GM18861 (cell line): ENCODE measurements at regions not wholly inside any gene's neighbourhood (a gene's known extent, or its start where the extent isn't known, plus 50 kb on each side); places are given as distances from the start of the nearest gene placed in this dataset.
"Not testable (repeated sequence)": the region's sequence is repeated elsewhere in the genome, so short reads cannot be mapped to it uniquely, and the experiment has no call there.

Experiments
- ATAC-seq: cut with Tn5 transposase; IDR thresholded peaks from one replicate; pipeline ENCODE4 v1.9.1; 2021; ENCODE audit not compliant: unreplicated experiment

DNA sequence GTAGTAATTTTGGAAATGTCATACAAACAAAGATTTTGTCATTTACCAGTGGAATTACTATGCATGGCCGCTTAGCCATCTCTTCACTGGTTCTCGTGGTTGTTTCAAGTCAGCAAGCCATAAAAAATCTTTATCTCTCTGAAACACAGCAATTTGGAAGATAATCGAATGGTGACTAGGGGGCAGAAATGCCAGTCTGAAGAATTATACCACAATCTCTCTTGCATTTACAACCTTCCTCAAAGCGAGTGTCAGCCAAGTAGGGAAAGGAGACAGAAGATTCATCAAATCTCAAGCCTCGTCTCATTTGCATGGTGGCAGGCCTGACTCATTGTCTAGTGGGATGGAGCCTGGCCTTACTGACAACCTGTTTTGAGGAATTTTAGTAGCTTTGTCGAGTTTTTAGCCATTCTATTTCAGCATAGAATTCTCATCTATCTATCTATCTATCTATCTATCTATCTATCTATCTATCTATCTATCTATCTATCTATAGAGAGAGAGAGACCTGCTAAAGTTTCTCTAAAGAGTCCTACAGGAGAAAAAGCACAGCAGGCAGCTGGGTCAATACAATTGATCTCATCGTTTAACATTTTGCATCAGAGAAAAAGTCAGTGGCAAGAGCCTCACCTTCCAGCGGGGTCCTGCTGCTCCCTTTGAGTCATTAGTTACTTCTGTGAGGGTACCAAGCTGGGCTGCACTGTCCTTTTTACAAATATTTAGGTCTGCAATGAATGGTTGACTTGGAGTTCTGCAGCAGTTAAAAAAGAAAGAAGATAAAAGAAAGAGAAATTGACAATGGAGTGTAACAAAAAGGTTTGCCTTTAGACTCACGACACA, 572.8 kb downstream of the TFAP2A start:
- no peak for ATAC-seq

GRCh38 chr6:9834233-9834632, 580.6 kb downstream of the TFAP2A start:
- ATAC-seq: no peak

GRCh38 chr6:9831783-9832182, 583.1 kb downstream of the TFAP2A start:
- no peak for ATAC-seq

- no peak for ATAC-seq
Measured at GRCh38 chr6:9830808-9831207, 584.1 kb downstream of the TFAP2A start.

DNA sequence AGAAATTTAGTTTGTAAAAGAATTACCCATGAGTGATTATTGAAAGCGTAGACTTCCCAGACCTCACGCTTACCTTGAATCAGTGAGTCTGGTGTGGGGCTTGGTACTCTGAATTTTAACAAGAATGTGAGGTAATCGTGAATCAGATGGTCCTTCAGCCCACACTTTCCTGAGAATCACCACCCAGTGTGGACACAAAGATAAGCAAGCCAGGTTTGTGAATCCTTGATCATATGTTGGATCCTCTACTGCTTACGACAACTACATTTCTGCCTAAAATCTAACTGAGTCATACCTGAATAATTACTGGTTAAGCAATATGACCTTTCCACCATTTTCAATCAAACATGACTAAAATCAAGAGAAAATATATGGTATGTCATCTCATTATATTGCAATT, 589.3 kb downstream of the TFAP2A start:
- ATAC-seq: no peak

- ATAC-seq: not testable (repeated sequence)
Measured at GRCh38 chr6:9810727-9811126, 604.1 kb downstream of the TFAP2A start.

- no peak for ATAC-seq
Measured at GRCh38 chr6:9810286-9810685, 604.6 kb downstream of the TFAP2A start.

DNA sequence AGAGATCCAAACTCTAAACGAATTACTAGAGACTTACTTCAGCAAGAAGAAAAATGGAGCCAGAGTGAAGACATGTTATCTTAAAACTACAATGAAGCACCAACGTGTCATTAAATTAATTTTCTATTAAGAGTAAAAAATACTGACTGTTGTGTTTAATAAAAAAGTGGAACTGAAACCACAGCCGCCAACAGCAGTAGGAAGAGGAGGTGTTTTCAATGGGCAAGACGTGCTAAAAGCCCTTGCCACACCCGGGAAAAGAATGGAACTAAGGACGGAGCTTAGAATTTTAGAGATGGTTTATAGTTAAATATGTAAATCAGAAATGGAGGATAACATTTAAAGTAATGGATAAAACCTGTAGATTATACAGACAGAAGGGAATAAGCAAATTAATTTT, 608.7 kb downstream of the TFAP2A start:
- no peak for ATAC-seq

DNA sequence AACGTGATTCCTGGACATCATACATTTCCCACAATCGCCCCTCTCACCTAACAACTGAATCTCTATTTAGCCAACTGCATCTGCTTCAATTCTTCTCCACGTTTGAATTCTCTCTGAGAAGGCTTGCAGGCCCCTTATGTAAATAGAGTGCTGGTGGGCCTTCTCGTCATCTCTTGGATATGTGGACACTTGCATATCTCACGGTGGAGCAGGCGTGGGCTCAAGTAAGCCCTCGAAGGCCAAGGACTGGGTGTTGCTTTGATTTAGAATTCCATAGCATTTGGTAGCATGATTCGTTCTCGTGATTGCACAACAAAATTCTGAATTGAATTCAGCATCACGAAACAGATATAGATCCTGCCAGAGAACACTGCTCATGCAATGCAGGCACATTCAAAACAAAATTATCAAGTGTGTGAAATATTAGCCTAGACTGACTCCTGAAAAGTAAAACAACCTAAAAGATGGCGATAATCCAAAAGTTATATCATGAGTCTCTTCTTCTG, 613.6 kb downstream of the TFAP2A start:
- no peak for ATAC-seq

DNA sequence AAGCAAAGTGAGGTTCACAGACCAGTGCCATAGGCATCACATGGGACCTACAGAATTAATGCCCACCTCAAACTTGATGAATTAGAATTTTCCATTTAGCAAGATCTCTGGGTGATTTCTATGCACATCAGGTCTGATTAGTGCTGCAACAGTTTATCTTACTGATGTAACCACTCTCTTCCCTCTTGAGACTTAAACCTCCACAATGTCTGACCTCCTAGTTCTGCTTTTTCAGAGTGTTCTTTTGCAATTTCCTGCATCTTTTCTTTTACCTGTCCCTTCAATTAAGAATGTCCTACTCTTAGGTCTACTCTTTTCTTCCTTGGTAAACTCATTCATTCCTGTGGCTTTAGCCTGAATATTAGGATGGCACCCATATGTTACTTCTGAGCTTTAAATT, 615.3 kb downstream of the TFAP2A start:
- no peak for ATAC-seq

GRCh38 chr6:9796827-9797226, 618.0 kb downstream of the TFAP2A start:
- ATAC-seq: no peak

GRCh38 chr6:9795880-9796279, 619.0 kb downstream of the TFAP2A start:
- ATAC-seq: no peak

- no peak for ATAC-seq
Measured at GRCh38 chr6:9789201-9789600, 625.7 kb downstream of the TFAP2A start.

DNA sequence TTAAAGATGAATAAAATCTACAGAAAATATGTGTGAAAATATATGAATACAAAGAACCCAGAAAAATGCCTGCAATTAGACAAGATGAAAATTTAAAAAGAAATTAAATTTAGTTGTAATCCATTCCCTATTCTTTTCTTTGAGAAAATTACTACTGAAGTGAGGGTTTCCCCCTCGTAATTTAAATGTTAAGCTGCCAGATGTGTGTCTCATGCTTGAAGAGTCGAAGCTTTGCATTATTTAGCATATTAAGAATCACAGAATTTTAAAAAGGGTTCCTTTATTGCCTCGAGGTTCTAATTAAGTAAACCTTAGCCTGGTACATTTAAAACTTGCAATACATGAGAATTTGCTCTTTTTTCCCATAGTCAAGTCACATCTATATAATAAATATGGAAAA, 630.1 kb downstream of the TFAP2A start:
- ATAC-seq: no peak

- ATAC-seq: no peak
Measured at GRCh38 chr6:9783567-9783966, 631.3 kb downstream of the TFAP2A start.

DNA sequence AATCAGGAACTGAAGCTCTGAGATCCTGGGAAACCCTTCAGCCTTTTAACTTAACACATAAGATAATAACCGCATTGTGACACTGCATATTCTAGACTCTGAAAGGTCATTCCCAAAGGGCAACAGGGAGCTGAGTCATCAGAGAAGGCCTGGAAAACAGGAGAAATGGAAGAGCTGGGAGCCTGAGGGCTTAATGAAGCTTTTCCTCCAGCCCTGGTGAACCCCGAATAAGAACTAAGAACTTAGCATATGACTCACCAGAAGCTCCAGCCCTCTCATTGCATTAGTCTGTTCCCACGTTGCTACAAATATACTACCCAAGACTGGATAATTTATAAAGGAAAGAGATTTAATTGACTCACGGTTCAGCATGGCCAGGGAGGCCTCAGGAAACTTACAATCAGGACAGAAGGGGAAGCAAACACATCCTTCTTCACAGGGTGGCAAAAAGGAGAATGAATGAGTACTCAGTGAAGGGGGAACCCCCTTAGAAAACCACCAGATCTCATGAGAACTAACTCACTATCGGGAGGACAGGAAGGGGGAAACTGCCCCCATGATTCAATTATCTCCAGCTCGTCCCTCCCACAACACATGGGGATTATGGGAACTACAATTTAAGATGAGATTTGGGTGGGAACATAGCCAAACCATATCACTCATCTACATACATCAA, 648.5 kb downstream of the TFAP2A start:
- peak; percentile 62 for ATAC-seq

DNA sequence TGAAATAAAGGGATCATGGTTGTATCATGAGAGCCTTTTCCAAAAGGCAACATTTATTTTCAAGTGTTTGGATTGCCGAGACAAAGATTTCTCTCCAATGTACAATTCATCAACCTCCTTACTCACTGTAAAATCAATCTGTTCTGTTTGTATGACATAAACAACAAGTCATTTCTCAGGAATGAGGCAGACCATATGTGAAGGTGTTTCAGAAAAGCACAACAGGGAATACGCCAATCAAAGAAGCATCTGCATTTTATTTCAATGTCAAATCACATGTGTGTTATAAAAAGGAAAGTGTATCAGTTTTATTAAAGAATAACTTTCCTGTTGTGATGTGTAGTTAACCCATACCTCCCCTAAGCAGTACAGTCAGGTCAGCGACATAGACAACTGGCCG, 653.7 kb downstream of the TFAP2A start:
- no peak for ATAC-seq

GRCh38 chr6:9754515-9754914, 660.4 kb downstream of the TFAP2A start:
- no peak for ATAC-seq

GRCh38 chr6:9745966-9746365, 668.9 kb downstream of the TFAP2A start:
- no peak for ATAC-seq

GRCh38 chr6:9745476-9745875, 669.4 kb downstream of the TFAP2A start:
- ATAC-seq: no peak

DNA sequence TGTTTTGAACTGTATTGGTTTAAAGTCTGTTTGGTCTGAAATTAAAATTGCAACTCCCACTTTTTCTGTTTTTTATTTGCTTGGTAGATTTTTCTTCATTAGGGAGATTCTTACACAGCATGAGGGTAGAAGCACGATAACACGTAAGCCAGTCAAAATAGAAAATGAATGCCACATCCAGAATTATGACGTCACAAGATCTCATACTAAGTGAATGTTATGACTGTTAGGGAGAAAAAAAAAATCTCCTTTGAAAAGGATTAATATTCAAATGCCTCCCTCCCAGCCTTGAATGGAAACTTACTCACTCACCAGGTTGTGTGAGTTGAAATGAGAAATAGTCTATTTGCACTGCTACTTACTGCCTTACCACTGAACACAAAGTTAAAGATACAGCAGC, 670.8 kb downstream of the TFAP2A start:
- ATAC-seq: no peak

- no peak for ATAC-seq
Measured at GRCh38 chr6:9732056-9732455, 682.8 kb downstream of the TFAP2A start.
